GM12878 (cell line): ENCODE measurements at regions not wholly inside any gene's neighbourhood (a gene's known extent, or its start where the extent isn't known, plus 50 kb on each side); places are given as distances from the start of the nearest gene placed in this dataset.

Experiments used
- ATAC-seq: fragments of 200-7000 bp; cut with Tn5 transposase; 3 replicates; pipeline ENCODE4 v1.9.1; 2020; ENCODE audit warnings: mild to moderate bottlenecking, moderate library complexity
- BruUV-seq: library from RNA; stranded (reverse); fragments of 400-500 nt; replicated peaks from 2 replicates; lab custom pipeline; 2021; lab: Mats Ljungman, UMichigan
- CTCF ChIA-PET: fragments of 300-600 bp; sonication (Branson Sonifier 250); formaldehyde crosslinking; extraction: SDS; loops from one replicate; lab custom pipeline; 2021; ENCODE audit warnings: inconsistent platforms; lab: Yijun Ruan, JAX
- POLR2A ChIA-PET: fragments of 350-600 bp; formaldehyde crosslinking; extraction: SDS; loops from one replicate; lab custom pipeline; 2021; ENCODE audit warnings: inconsistent platforms; lab: Charles Lee
- RAD21 ChIA-PET: fragments of 300-600 bp; sonication (Branson Sonifier 250); formaldehyde crosslinking; loops from one replicate; lab custom pipeline; 2023; ENCODE audit warnings: antibody characterized with exemption; ENCODE audit not compliant: unreplicated experiment; lab: Charles Lee
- SMC1A ChIA-PET: fragments of 300-600 bp; sonication (Branson Sonifier 250); formaldehyde crosslinking; loops from one replicate; lab custom pipeline; 2023; ENCODE audit not compliant: unreplicated experiment, uncharacterized antibody; lab: Charles Lee
- DNase-seq: peaks from one replicate; pipeline ENCODE4 v3.0.0-alpha.2; 2011; ENCODE audit warnings: low read depth, low spot score
- FAIRE-seq: peaks from 3 replicates; lab custom pipeline; 2011; peaks lifted over from hg19 to GRCh38; lab: Jason Lieb, UNC
- H2AFZ ChIP-seq: 2 replicates; pipeline ENCODE4 v1.6.0; 2011; ENCODE audit warnings: low read depth, low read length, control low read depth; ENCODE audit not compliant: control insufficient read depth
- H3K27ac ChIP-seq: 2 replicates; pipeline ENCODE4 v1.5.1; 2011; ENCODE audit warnings: control low read depth; ENCODE audit not compliant: control insufficient read depth, insufficient read depth
- H3K27me3 ChIP-seq, 2 experiments: replicated peaks in 1 of 2; 2 replicates each; pipeline versions ENCODE4 v1.6.0 to v1.6.1; 2011; ENCODE audit warnings: low read length in 1 of 2; ENCODE audit not compliant: control insufficient read depth in 2 of 2, insufficient read depth in 2 of 2
- H3K36me3 ChIP-seq, 2 experiments: 2 replicates each; pipeline ENCODE4 v1.5.1; 2011; ENCODE audit warnings: low read length in 1 of 2; ENCODE audit not compliant: control insufficient read depth in 2 of 2, insufficient read depth in 2 of 2
- H3K4me1 ChIP-seq: 2 replicates; pipeline ENCODE4 v1.6.1; 2011; ENCODE audit warnings: mild to moderate bottlenecking, low read length, moderate library complexity, mixed read lengths; ENCODE audit not compliant: control insufficient read depth, insufficient read depth
- H3K4me2 ChIP-seq: 2 replicates; pipeline ENCODE4 v1.6.0; 2011; ENCODE audit warnings: control low read depth; ENCODE audit not compliant: control insufficient read depth, insufficient read depth
- H3K4me3 ChIP-seq: fragments of 200-600 bp; sonication (generic); 2 replicates; pipeline ENCODE4 v1.5.1; 2016
- H3K79me2 ChIP-seq: 2 replicates; pipeline ENCODE4 v1.6.0; 2011; ENCODE audit warnings: low read length; ENCODE audit not compliant: control insufficient read depth, insufficient read depth
- H3K9ac ChIP-seq: 2 replicates; pipeline ENCODE4 v1.8.0; 2011; ENCODE audit warnings: low read length, control low read depth, mixed read lengths; ENCODE audit not compliant: control insufficient read depth, insufficient read depth
- H3K9me3 ChIP-seq: replicated peaks from 3 replicates; pipeline ENCODE4 v1.5.1; 2011; ENCODE audit warnings: mild to moderate bottlenecking, low read length; ENCODE audit not compliant: control insufficient read depth, insufficient read depth
- H4K20me1 ChIP-seq: 2 replicates; pipeline ENCODE4 v1.6.0; 2011; ENCODE audit not compliant: control insufficient read depth, insufficient read depth
- CHD2 ChIP-seq: IDR thresholded peaks from 2 replicates; pipeline ENCODE4 v1.6.1; 2011; ENCODE audit warnings: low read depth, low read length, improper control_type of control experiment, borderline replicate concordance
- FOXM1 ChIP-seq: IDR thresholded peaks from 2 replicates; pipeline ENCODE4 v1.6.1; 2012; ENCODE audit warnings: low read depth, mild to moderate bottlenecking, inconsistent platforms, low read length, moderate library complexity
- GATAD2B ChIP-seq: fragments of 450-650 bp; conservative IDR thresholded peaks from 2 replicates; pipeline ENCODE4 v1.6.1; 2017; ENCODE audit warnings: low read depth, mild to moderate bottlenecking, moderate library complexity
- LARP7 ChIP-seq: fragments of 450-650 bp; IDR thresholded peaks from 2 replicates; pipeline ENCODE4 v1.6.1; 2017; ENCODE audit warnings: mild to moderate bottlenecking
- POU2F2 ChIP-seq: IDR thresholded peaks from 3 replicates; pipeline ENCODE4 v1.6.1; 2011; ENCODE audit warnings: low read depth, mild to moderate bottlenecking, low read length, borderline replicate concordance
- RAD51 ChIP-seq: fragments of 450-650 bp; IDR thresholded peaks from 2 replicates; pipeline ENCODE4 v1.6.1; 2016; ENCODE audit warnings: moderate library complexity, mild to moderate bottlenecking, inconsistent platforms
- SP1 ChIP-seq: IDR thresholded peaks from one replicate; pipeline ENCODE4 v1.6.1; 2011; ENCODE audit warnings: low read depth, low read length
- ZNF622 ChIP-seq: fragments of 450-650 bp; IDR thresholded peaks from 2 replicates; pipeline ENCODE4 v1.6.1; 2017; ENCODE audit warnings: mild to moderate bottlenecking, inconsistent platforms
- WGBS: methylation state at CpG from one replicate; pipeline ENCODE4 v1.1.6; 2016; ENCODE audit warnings: low lambda C conversion rate; ENCODE audit not compliant: insufficient replicate concordance, insufficient coverage; ENCODE audit errors: missing lambda C conversion rate; 5-methylcytosine and 5-hydroxymethylcytosine counted together
- in situ Hi-C: fragments of 300-500 bp; cut with MboI; formaldehyde crosslinking; loops from 9 replicates; pipeline ENCODE4 v1.14.3; 2018; ENCODE audit warnings: mixed read lengths
- intact Hi-C: fragments of 100-400 bp; cut with micrococcal nuclease; formaldehyde crosslinking; loops from one replicate; pipeline ENCODE4 v1.14.2; 2022; ENCODE audit not compliant: unreplicated experiment
- TF ChIP-seq, protein P1 (sequence below): fragments of 450-650 bp; IDR thresholded peaks from 2 replicates; pipeline ENCODE4 v1.6.1; 2017; ENCODE audit warnings: antibody characterized with exemption, mild to moderate bottlenecking, moderate library complexity

DNA sequence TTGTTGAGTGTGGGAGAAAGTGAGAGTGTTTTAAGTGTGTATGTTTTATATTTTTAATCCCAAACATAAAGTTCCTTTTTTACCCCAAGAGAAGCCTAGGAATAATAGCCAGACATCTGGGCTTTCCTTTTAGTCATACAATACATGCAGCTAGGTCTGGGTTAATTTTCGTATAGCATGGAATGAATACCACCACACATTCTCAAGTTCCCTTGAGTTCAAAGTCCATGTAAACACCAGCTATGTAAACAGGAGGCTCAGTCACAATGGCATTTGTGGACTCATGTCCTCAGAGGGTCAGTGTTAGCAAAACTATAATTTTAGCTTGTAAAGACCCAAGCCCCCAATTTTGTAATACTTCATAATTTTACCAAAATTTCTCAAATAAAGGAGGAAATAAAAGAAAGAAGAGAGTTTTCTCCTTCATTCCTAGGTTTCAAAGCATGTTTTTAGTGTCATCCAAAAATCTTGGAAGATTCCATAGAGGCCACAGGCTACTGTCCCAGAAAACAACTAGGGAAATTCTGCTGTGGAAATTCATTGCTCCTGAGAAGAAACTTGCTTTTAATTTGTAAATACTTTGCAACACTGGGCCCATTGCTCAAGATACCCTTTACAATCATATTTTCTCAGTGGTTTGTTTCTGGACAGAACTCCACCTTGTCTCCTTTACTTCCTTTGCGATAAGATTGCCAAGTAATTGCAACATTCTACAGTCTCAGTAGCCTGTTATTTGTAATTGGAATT lies 671.2 kb downstream of the COL12A1 start (continued):
- TF ChIP-seq, protein P1, sequence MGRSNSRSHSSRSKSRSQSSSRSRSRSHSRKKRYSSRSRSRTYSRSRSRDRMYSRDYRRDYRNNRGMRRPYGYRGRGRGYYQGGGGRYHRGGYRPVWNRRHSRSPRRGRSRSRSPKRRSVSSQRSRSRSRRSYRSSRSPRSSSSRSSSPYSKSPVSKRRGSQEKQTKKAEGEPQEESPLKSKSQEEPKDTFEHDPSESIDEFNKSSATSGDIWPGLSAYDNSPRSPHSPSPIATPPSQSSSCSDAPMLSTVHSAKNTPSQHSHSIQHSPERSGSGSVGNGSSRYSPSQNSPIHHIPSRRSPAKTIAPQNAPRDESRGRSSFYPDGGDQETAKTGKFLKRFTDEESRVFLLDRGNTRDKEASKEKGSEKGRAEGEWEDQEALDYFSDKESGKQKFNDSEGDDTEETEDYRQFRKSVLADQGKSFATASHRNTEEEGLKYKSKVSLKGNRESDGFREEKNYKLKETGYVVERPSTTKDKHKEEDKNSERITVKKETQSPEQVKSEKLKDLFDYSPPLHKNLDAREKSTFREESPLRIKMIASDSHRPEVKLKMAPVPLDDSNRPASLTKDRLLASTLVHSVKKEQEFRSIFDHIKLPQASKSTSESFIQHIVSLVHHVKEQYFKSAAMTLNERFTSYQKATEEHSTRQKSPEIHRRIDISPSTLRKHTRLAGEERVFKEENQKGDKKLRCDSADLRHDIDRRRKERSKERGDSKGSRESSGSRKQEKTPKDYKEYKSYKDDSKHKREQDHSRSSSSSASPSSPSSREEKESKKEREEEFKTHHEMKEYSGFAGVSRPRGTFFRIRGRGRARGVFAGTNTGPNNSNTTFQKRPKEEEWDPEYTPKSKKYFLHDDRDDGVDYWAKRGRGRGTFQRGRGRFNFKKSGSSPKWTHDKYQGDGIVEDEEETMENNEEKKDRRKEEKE: no peak
- TF ChIP-seq FOXM1 (no peak), RAD51 (no peak), POU2F2 (no peak), LARP7 (no peak), ZNF622 (no peak), CHD2 (no peak)

DNA sequence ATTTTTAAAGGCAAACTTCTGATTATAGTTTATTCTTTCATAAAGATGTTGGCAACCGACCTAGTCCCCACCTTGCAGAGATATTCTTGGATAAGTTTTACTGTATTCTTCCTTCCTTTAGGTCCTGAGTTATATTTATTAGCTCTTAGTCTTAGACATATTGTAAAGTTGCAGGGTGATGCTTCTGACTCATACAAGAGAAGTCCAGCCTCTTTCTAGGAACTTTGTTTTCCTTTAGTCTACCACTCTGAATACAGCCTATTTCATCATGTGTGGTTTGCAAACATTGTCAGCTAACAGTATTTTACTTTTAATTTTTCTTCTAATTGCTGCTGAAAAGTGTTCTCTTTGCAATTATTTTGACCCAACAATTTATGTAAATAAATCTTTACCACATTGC lies 686.7 kb downstream of the COL12A1 start:
- Histone ChIP-seq H3K9me3 (no peaks in the 10 kb centered on the region), H3K27me3 (no peaks in the 10 kb centered on the region), H3K27ac (no peak overlapping the region), H2AFZ (no peak overlapping the region), H4K20me1 (no peaks in the 10 kb centered on the region), H3K4me1 (no peaks in the 10 kb centered on the region), H3K9ac (no peak overlapping the region), H3K36me3 (no peaks in the 10 kb centered on the region), H3K4me2 (no peak overlapping the region), H3K4me3 (no peak overlapping the region), H3K79me2 (no peaks in the 10 kb centered on the region)
- in situ Hi-C loops: no loop called here
- WGBS: 9% methylated on average over 1 of the region's 1 CpG
- ATAC-seq (0 out of 3 replicates have a peak, but pooled peaks have one; percentile 30), FAIRE-seq (no peak), DNase-seq (no peak)
- POLR2A ChIA-PET: no interaction called here
- no TSS peak for BruUV-seq
- TF ChIP-seq GATAD2B: no peak
- TF ChIP-seq SP1: no peak
- intact Hi-C loops: no loop called here
- RAD21 ChIA-PET: no interaction called here
- CTCF ChIA-PET: interaction anchor here (1.2 to 1.3 kb wide), 2 partner anchors 11 to 67 kb away, joined by 3 to 4 read pairs; no protein-coding TSS in a partner anchor
- SMC1A ChIA-PET: interaction anchor here (0.6 to 1.8 kb wide), 2 partner anchors 11 to 15 kb away, joined by 3 to 7 read pairs; no protein-coding TSS in a partner anchor
